ENCODE measurements at regions not wholly inside any gene's neighbourhood (a gene's known extent, or its start where the extent isn't known, plus 50 kb on each side); places are given as distances from the start of the nearest gene placed in this dataset.

GRCh38 chr5:51109786-51110410 lies 273.4 kb upstream of the ISL1 start:
- no peak overlapping the region for H3K27ac ChIP-seq (replicated peaks)
- TF ChIP-seq, protein P1, sequence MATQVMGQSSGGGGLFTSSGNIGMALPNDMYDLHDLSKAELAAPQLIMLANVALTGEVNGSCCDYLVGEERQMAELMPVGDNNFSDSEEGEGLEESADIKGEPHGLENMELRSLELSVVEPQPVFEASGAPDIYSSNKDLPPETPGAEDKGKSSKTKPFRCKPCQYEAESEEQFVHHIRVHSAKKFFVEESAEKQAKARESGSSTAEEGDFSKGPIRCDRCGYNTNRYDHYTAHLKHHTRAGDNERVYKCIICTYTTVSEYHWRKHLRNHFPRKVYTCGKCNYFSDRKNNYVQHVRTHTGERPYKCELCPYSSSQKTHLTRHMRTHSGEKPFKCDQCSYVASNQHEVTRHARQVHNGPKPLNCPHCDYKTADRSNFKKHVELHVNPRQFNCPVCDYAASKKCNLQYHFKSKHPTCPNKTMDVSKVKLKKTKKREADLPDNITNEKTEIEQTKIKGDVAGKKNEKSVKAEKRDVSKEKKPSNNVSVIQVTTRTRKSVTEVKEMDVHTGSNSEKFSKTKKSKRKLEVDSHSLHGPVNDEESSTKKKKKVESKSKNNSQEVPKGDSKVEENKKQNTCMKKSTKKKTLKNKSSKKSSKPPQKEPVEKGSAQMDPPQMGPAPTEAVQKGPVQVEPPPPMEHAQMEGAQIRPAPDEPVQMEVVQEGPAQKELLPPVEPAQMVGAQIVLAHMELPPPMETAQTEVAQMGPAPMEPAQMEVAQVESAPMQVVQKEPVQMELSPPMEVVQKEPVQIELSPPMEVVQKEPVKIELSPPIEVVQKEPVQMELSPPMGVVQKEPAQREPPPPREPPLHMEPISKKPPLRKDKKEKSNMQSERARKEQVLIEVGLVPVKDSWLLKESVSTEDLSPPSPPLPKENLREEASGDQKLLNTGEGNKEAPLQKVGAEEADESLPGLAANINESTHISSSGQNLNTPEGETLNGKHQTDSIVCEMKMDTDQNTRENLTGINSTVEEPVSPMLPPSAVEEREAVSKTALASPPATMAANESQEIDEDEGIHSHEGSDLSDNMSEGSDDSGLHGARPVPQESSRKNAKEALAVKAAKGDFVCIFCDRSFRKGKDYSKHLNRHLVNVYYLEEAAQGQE (IDR thresholded peaks at IDR 0.05; ENCODE audit: insufficient replicate concordance, low read depth): no peak
- TF ChIP-seq GABPA (IDR thresholded peaks at IDR 0.05; ENCODE audit: low read depth) (no peak), SPI1 (IDR thresholded peaks at IDR 0.05; ENCODE audit: borderline replicate concordance, low read depth) (no peak), POLR2AphosphoS5 (IDR thresholded peaks at IDR 0.05; ENCODE audit: low read depth) (no peak), CTCF (IDR thresholded peaks at IDR 0.05; ENCODE audit: insufficient read depth, low read length) (no peak)

GRCh38 chr5:51131266-51131665 lies 252.0 kb upstream of the ISL1 start:
- Histone ChIP-seq H3K4me3 (replicated peaks; ENCODE audit: insufficient read depth, low read length) (no peak overlapping the region), H3K27me3 (ENCODE audit: insufficient read depth, poor library complexity, severe bottlenecking) (no peaks in the 10 kb centered on the region), H3K27ac (replicated peaks) (no peak overlapping the region)
- no peak for DNase-seq (ENCODE audit: low read depth in 1 of 2, low spot score in 1 of 2)
- no peak for TF ChIP-seq GABPA (IDR thresholded peaks at IDR 0.05; ENCODE audit: low read depth)

More at GRCh38 chr5:51109786-51110410, 273.4 kb upstream of the ISL1 start:
- no peaks in the 10 kb centered on the region for H3K27me3 ChIP-seq (ENCODE audit: insufficient read depth, poor library complexity, severe bottlenecking)
- no peak for DNase-seq (ENCODE audit: low read depth in 1 of 2, low spot score in 1 of 2)
- no peak overlapping the region for H3K4me3 ChIP-seq (replicated peaks; ENCODE audit: insufficient read depth, low read length)

- DNase-seq (ENCODE audit: low read depth in 1 of 2, low spot score in 1 of 2): no peak
- Histone ChIP-seq H3K27me3 (ENCODE audit: insufficient read depth, poor library complexity, severe bottlenecking) (no peaks in the 10 kb centered on the region), H3K4me3 (replicated peaks; ENCODE audit: insufficient read depth, low read length) (no peak overlapping the region), H3K27ac (replicated peaks) (no peak overlapping the region)
- TF ChIP-seq POLR2AphosphoS5 (IDR thresholded peaks at IDR 0.05; ENCODE audit: low read depth) (no peak), SPI1 (IDR thresholded peaks at IDR 0.05; ENCODE audit: borderline replicate concordance, low read depth) (no peak), CTCF (IDR thresholded peaks at IDR 0.05; ENCODE audit: insufficient read depth, low read length) (no peak), GABPA (IDR thresholded peaks at IDR 0.05; ENCODE audit: low read depth) (no peak)
- TF ChIP-seq, protein P1 (IDR thresholded peaks at IDR 0.05; ENCODE audit: insufficient replicate concordance, low read depth): no peak
These were observed 245.1 kb upstream of the ISL1 start for GRCh38 chr5:51138164-51138563.

DNA sequence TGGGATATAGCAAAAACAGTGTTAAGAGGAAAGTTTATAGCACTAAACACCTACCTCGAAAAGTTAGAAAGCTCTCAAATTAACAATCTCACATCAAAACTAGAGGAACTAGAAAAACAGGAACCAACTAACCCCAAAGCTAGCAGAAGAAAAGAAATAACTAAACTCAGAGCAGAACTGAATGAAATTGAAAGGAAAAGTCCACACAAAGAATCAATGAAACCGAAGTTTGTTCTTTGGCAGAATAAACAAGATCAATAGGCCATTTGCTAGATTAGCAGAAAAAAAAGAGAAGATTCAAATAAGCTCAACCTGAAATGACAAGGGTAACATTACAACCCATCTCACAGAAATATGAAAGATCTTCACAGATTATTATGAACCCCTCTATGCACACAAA lies 234.8 kb upstream of the ISL1 start:
- no peak for DNase-seq (ENCODE audit: low read depth in 1 of 2, low spot score in 1 of 2)
- no peak for TF ChIP-seq SPI1 (IDR thresholded peaks at IDR 0.05; ENCODE audit: borderline replicate concordance, low read depth)
- TF ChIP-seq, protein P1 (IDR thresholded peaks at IDR 0.05; ENCODE audit: insufficient replicate concordance, low read depth): no peak
- no peak for TF ChIP-seq GABPA (IDR thresholded peaks at IDR 0.05; ENCODE audit: low read depth)
- TF ChIP-seq CTCF (IDR thresholded peaks at IDR 0.05; ENCODE audit: insufficient read depth, low read length): no peak
- TF ChIP-seq POLR2AphosphoS5 (IDR thresholded peaks at IDR 0.05; ENCODE audit: low read depth): no peak
- H3K4me3 ChIP-seq (replicated peaks; ENCODE audit: insufficient read depth, low read length): no peak overlapping the region

More for the DNA sequence above, 234.8 kb upstream of the ISL1 start:
- H3K27me3 ChIP-seq (ENCODE audit: insufficient read depth, poor library complexity, severe bottlenecking): no peaks in the 10 kb centered on the region
- H3K27ac ChIP-seq (replicated peaks): no peak overlapping the region
